ENCODE measurements at regions not wholly inside any gene's neighbourhood (a gene's known extent, or its start where the extent isn't known, plus 50 kb on each side); places are given as distances from the start of the nearest gene placed in this dataset.

GRCh38 chr6:22789315-22789714 lies 219.9 kb downstream of the HDGFL1 start:
- TF ChIP-seq POLR2A (IDR thresholded peaks at IDR 0.05) (no peak), CTCF (IDR thresholded peaks at IDR 0.05) (no peak)
